Suprapubic skin (tissue), 4 donors: ENCODE measurements at regions not wholly inside any gene's neighbourhood (a gene's known extent, or its start where the extent isn't known, plus 50 kb on each side); places are given as distances from the start of the nearest gene placed in this dataset.

Experiments
- DNase-seq, 2 donors: peaks; one replicate each; pipeline ENCODE4 v3.0.0-alpha.2; 2019; ENCODE audit warnings: low spot score in 2 of 2
- H3K27ac ChIP-seq: fragments of 200-600 bp; sonication (generic); one replicate; pipeline ENCODE4 v1.5.1; 2019
- H3K27me3 ChIP-seq: fragments of 200-600 bp; sonication (generic); one replicate; pipeline ENCODE4 v1.5.1; 2019
- H3K36me3 ChIP-seq: fragments of 200-600 bp; sonication (generic); one replicate; pipeline ENCODE4 v1.5.1; 2019
- H3K4me1 ChIP-seq: fragments of 200-600 bp; sonication (generic); one replicate; pipeline ENCODE4 v1.5.1; 2019
- H3K4me3 ChIP-seq: fragments of 200-600 bp; sonication (generic); one replicate; pipeline ENCODE4 v1.5.1; 2019; ENCODE audit warnings: mild to moderate bottlenecking
- H3K9me3 ChIP-seq: fragments of 200-600 bp; sonication (generic); one replicate; pipeline ENCODE4 v1.5.1; 2019
- EP300 ChIP-seq: sonication (generic); formaldehyde crosslinking; IDR thresholded peaks from one replicate; pipeline ENCODE4 v1.6.1; 2017; ENCODE audit warnings: antibody characterized with exemption
- POLR2A ChIP-seq, 2 donors: fragments of 450-650 bp; IDR thresholded peaks; one replicate each; pipeline ENCODE4 v1.6.1; 2017; ENCODE audit warnings: antibody characterized with exemption in 2 of 2, mild to moderate bottlenecking in 2 of 2, moderate library complexity in 2 of 2
- POLR2AphosphoS5 ChIP-seq, 3 donors: sonication (generic); formaldehyde crosslinking; IDR thresholded peaks; one replicate each; pipeline ENCODE4 v1.6.1; 2017; ENCODE audit warnings: antibody characterized with exemption in 3 of 3
- WGBS: methylation state at CpG from one replicate; pipeline ENCODE4 v1.1.5; 2018; 5-methylcytosine and 5-hydroxymethylcytosine counted together
- TF ChIP-seq, protein P1 (sequence below), 2 donors: fragments of 200-600 bp in 1 of 2; fragments of 450-650 bp in 1 of 2; sonication (generic) in 1 of 2; IDR thresholded peaks; one replicate each; pipeline ENCODE4 v1.5.1; 2016 to 2019; ENCODE audit warnings: antibody characterized with exemption in 2 of 2, mild to moderate bottlenecking in 1 of 2, moderate library complexity in 1 of 2

- peaks cover 60% of the 10 kb centered on the region for H3K4me1 ChIP-seq
- no peaks in the 10 kb centered on the region for H3K36me3 ChIP-seq
- H3K4me3 ChIP-seq, result no peak overlapping the region
- no peaks in the 10 kb centered on the region for H3K9me3 ChIP-seq
- WGBS, result 44% methylated on average over 10 of the region's 16 CpGs
- H3K27ac ChIP-seq, result peak overlapping the region; percentile 88
- H3K27me3 ChIP-seq, result no peaks in the 10 kb centered on the region
- TF ChIP-seq, protein P1, sequence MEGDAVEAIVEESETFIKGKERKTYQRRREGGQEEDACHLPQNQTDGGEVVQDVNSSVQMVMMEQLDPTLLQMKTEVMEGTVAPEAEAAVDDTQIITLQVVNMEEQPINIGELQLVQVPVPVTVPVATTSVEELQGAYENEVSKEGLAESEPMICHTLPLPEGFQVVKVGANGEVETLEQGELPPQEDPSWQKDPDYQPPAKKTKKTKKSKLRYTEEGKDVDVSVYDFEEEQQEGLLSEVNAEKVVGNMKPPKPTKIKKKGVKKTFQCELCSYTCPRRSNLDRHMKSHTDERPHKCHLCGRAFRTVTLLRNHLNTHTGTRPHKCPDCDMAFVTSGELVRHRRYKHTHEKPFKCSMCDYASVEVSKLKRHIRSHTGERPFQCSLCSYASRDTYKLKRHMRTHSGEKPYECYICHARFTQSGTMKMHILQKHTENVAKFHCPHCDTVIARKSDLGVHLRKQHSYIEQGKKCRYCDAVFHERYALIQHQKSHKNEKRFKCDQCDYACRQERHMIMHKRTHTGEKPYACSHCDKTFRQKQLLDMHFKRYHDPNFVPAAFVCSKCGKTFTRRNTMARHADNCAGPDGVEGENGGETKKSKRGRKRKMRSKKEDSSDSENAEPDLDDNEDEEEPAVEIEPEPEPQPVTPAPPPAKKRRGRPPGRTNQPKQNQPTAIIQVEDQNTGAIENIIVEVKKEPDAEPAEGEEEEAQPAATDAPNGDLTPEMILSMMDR (IDR thresholded peaks at IDR 0.05), result no peak
- TF ChIP-seq EP300, result no peak
- peak in 2 of 3 donors; percentile 36 to 71 for TF ChIP-seq POLR2AphosphoS5 (IDR thresholded peaks at IDR 0.05)
- no peak for TF ChIP-seq POLR2A (IDR thresholded peaks at IDR 0.05)
- no peak for DNase-seq
Observed at GRCh38 chr12:124681779-124682391, 114.5 kb upstream of the NCOR2 start.

DNA sequence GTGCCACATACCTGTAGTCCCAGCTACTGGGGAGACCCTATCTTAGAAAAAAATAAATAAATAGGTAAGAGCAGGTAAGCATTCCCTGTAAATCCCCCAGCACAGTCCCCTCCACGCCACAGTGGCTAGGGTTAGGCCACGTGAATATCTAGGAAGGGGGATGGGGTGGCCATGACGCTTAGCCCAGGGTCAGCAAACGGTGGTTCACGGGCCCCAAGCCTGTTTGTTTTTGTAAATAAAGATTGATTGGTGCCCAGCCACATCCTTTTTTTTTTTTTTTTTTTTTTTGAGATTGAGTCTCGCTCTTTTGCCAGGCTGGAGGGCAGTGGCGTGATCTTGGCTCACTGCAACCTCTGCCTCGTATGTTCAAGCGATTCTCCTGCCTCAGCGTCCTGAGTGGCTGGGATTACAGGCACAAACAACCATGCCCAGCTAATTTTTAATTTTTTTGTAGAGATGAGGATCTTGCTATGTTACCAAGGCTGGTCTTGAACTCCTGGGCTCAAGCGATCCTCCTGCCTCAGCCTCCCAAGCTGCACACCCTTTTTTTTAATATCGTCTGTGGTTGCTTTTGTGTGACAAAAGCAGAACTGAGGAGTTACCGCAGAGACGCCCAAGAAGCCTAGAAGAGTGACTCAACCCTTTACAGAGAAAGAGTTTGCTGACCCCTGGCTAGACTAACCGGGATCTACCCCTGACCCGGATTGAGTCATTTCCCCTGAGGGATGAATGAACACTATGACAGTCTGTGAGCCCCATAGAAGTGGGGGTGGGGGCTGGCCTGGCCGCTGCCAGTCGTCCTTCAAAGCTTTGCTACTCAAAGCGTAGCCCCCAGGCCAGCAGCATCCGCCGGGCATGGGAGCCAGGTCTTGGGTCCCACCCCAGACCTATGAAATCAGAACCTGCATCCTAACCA lies 113.7 kb upstream of the NCOR2 start:
- no peak for DNase-seq
- Histone ChIP-seq H3K27ac (peak overlapping the region; percentile 88), H3K9me3 (no peaks in the 10 kb centered on the region), H3K4me3 (no peak overlapping the region), H3K27me3 (no peaks in the 10 kb centered on the region), H3K4me1 (peaks cover 65% of the 10 kb centered on the region), H3K36me3 (no peaks in the 10 kb centered on the region)
- WGBS, result 88% methylated on average over 14 of the region's 21 CpGs
- TF ChIP-seq POLR2A (IDR thresholded peaks at IDR 0.05) (no peak), EP300 (no peak)
- TF ChIP-seq, protein P1 (IDR thresholded peaks at IDR 0.05), result peak in 1 of 2 donors; percentile 20

DNA sequence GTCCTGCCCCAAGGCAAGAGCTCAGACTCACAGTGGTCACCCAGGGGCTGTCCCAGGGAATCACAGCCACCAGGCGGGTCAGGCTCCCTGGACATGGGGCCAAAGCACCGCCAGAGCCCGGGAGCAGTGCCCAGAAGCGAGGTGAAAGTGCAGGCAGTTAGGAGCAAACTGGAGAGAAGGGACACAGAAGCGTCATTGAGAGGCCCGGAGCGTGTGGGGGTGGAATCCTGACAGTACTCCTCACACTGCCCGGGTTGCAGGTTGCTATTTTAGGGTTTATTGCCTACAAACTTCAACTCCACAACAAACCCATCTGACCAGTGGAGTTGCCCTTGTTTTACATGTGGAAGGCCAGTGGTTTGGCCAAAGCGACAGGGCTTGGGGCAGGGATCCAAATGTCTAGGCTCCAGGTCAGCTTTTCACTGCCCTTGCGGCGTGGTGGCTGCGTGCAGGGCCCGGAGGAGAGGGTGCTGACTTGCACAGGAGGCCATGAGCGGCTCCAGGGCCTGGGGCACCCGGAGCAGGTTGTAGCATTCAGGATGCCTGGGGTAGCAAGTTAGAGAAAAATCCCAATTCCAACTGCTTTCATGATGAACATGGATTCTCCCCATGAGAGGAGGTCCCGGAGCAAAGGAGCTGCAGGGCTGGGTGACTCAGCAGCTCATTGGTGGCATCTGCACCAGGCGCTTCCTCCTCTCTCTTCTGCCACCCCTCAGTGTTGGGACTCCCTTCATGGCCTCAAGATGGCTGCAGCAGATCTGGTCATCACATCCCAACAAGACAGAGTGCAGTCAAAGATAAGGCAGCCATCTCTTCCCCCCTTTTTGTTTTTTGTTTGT lies 112.3 kb upstream of the NCOR2 start:
- Histone ChIP-seq H3K9me3 (no peaks in the 10 kb centered on the region), H3K4me1 (peaks cover 61% of the 10 kb centered on the region), H3K36me3 (no peaks in the 10 kb centered on the region), H3K27me3 (no peaks in the 10 kb centered on the region), H3K4me3 (no peak overlapping the region), H3K27ac (no peak overlapping the region)
- TF ChIP-seq, protein P1 (IDR thresholded peaks at IDR 0.05), result no peak
- TF ChIP-seq EP300, result no peak
- TF ChIP-seq POLR2A (IDR thresholded peaks at IDR 0.05), result no peak
- TF ChIP-seq POLR2AphosphoS5 (IDR thresholded peaks at IDR 0.05), result no peak
- no peak for DNase-seq
- WGBS, result 72% methylated on average over 11 of the region's 17 CpGs

DNA sequence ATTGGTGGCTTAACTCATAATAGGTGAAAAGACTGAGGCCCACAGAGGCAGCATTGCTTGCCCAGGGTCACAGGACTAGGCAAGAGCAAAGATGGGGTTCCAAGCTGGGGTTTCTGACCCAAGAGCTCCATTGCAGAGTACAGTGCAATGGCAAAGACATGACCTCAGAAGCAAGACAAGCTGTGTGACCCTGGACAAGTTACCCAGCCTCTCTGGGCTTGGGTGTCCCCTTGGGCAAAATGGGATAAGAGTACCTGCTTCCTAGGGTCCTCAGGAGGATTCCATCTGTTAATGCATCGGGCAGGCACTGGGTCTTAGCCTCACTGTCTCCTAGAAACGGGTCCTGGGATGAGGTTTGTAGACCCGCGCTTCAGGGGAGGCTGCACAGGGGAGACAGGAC lies 111.6 kb upstream of the NCOR2 start:
- Histone ChIP-seq H3K4me3 (no peak overlapping the region), H3K9me3 (no peaks in the 10 kb centered on the region), H3K36me3 (no peaks in the 10 kb centered on the region), H3K27me3 (no peaks in the 10 kb centered on the region), H3K4me1 (peaks cover 58% of the 10 kb centered on the region), H3K27ac (no peak overlapping the region)
- WGBS, result no CpG with 5 or more reads among the region's 4 CpGs
- no peak for DNase-seq
- TF ChIP-seq POLR2AphosphoS5 (IDR thresholded peaks at IDR 0.05), result no peak
- TF ChIP-seq EP300, result no peak
- TF ChIP-seq POLR2A (IDR thresholded peaks at IDR 0.05), result no peak
- TF ChIP-seq, protein P1 (IDR thresholded peaks at IDR 0.05), result no peak
